ENCODE measurements at regions not wholly inside any gene's neighbourhood (a gene's known extent, or its start where the extent isn't known, plus 50 kb on each side); places are given as distances from the start of the nearest gene placed in this dataset.

- H3K36me3 ChIP-seq (replicated peaks; ENCODE audit: control insufficient read depth, insufficient read depth, low read length): no peaks in the 10 kb centered on the region
- H3K27me3 ChIP-seq (ENCODE audit: control insufficient read depth, insufficient read depth, low read length): no peaks in the 10 kb centered on the region
- DNase-seq: peak; percentile 56
These were observed 286.0 kb downstream of the ZSWIM6 start for GRCh38 chr5:61617995-61618525.

GRCh38 chr5:61618577-61618976 lies 286.5 kb downstream of the ZSWIM6 start:
- Histone ChIP-seq H3K4me3 (ENCODE audit: insufficient read depth, low read depth, low read length) (no peak overlapping the region), H3K27me3 (ENCODE audit: control insufficient read depth, insufficient read depth, low read length) (no peaks in the 10 kb centered on the region), H3K36me3 (replicated peaks; ENCODE audit: control insufficient read depth, insufficient read depth, low read length) (no peaks in the 10 kb centered on the region)
- DNase-seq: no peak

More at GRCh38 chr5:61617995-61618525, 286.0 kb downstream of the ZSWIM6 start:
- no peak overlapping the region for H3K4me3 ChIP-seq (ENCODE audit: insufficient read depth, low read depth, low read length)

DNA sequence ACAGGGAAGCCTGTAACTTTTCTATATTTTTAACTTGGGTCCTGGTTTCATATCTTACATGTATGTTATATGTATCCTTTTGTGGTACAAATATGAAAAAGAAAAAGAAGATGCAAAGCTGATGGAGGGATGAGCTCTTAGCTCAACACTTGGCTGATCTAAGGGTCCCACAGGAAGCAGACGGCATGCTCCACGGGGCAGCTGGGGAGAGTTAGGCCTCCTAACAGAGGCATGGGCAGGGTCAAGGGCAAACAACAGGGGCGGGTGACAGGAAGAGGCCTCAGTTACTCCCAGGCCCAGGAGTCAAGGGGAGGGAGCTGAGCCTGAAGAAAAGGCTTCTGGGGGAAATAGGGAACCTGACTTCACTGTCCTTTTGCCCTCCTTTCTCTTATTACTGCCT lies 287.2 kb downstream of the ZSWIM6 start:
- no peak overlapping the region for H3K4me3 ChIP-seq (ENCODE audit: insufficient read depth, low read depth, low read length)
- H3K27me3 ChIP-seq (ENCODE audit: control insufficient read depth, insufficient read depth, low read length): no peaks in the 10 kb centered on the region
- DNase-seq: no peak
- no peaks in the 10 kb centered on the region for H3K36me3 ChIP-seq (replicated peaks; ENCODE audit: control insufficient read depth, insufficient read depth, low read length)

- no peak for DNase-seq
- Histone ChIP-seq H3K27me3 (ENCODE audit: control insufficient read depth, insufficient read depth, low read length) (no peaks in the 10 kb centered on the region), H3K36me3 (replicated peaks; ENCODE audit: control insufficient read depth, insufficient read depth, low read length) (no peaks in the 10 kb centered on the region), H3K4me3 (ENCODE audit: insufficient read depth, low read depth, low read length) (no peak overlapping the region)
These were observed 287.9 kb downstream of the ZSWIM6 start for GRCh38 chr5:61619777-61620518.

DNA sequence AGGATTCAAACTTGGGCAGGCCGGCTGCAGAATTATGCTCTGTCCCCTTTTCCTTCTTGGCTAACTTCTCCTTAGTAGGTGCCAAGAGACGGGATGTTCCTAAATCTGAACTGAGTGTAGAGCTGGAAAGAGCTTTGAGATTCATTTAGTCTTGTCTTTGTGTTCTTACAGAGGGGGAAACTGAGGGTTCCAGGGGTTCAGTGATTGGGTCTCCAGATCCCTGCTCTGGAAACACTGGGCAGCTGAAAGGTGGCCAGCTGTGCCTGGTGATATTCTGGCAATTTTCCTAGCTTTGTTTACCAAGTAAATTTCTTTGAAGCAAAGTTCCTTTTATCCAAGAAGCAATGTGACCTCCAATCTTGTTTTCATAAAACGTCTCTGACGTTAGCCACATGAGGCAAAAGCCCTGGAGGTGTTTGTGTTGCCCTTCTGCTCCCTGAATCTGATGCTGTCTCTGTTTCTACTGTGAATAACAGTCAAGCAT lies 288.7 kb downstream of the ZSWIM6 start:
- H3K4me3 ChIP-seq (ENCODE audit: insufficient read depth, low read depth, low read length): no peak overlapping the region
- no peak for DNase-seq
- H3K36me3 ChIP-seq (replicated peaks; ENCODE audit: control insufficient read depth, insufficient read depth, low read length): no peaks in the 10 kb centered on the region
- no peaks in the 10 kb centered on the region for H3K27me3 ChIP-seq (ENCODE audit: control insufficient read depth, insufficient read depth, low read length)

- no peaks in the 10 kb centered on the region for H3K36me3 ChIP-seq (replicated peaks; ENCODE audit: control insufficient read depth, insufficient read depth, low read length)
- DNase-seq: no peak
- no peaks in the 10 kb centered on the region for H3K27me3 ChIP-seq (ENCODE audit: control insufficient read depth, insufficient read depth, low read length)
- H3K4me3 ChIP-seq (ENCODE audit: insufficient read depth, low read depth, low read length): no peak overlapping the region
These were observed 289.2 kb downstream of the ZSWIM6 start for GRCh38 chr5:61621202-61621650.

DNA sequence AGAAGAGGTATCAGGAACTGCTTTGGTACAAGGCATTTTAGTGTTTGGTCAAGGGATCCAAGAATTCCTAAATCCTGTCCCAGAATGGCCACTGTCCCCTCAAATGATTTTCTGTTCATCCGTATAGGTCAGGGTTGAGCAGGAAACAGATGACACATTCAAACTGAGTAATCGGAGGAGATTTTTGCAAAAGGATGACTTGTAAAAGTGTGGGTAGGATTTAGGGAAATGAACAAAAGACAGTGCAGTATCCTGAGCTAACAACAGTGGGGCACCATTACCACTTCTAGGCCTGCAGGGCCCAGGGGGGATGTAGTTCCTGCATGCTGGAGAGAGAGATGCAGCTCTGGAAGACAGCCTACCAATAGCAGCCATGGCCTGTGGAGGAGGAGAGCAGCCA lies 290.1 kb downstream of the ZSWIM6 start:
- Histone ChIP-seq H3K27me3 (ENCODE audit: control insufficient read depth, insufficient read depth, low read length) (no peaks in the 10 kb centered on the region), H3K4me3 (ENCODE audit: insufficient read depth, low read depth, low read length) (no peak overlapping the region), H3K36me3 (replicated peaks; ENCODE audit: control insufficient read depth, insufficient read depth, low read length) (no peaks in the 10 kb centered on the region)
- no peak for DNase-seq

GRCh38 chr5:61623401-61624069 lies 291.5 kb downstream of the ZSWIM6 start:
- Histone ChIP-seq H3K27me3 (ENCODE audit: control insufficient read depth, insufficient read depth, low read length) (no peaks in the 10 kb centered on the region), H3K36me3 (replicated peaks; ENCODE audit: control insufficient read depth, insufficient read depth, low read length) (no peaks in the 10 kb centered on the region), H3K4me3 (ENCODE audit: insufficient read depth, low read depth, low read length) (no peak overlapping the region)
- peak; percentile 73 for DNase-seq

GRCh38 chr5:61624553-61625136 lies 292.6 kb downstream of the ZSWIM6 start:
- Histone ChIP-seq H3K4me3 (ENCODE audit: insufficient read depth, low read depth, low read length) (no peak overlapping the region), H3K36me3 (replicated peaks; ENCODE audit: control insufficient read depth, insufficient read depth, low read length) (no peaks in the 10 kb centered on the region)
- DNase-seq: no peak

DNA sequence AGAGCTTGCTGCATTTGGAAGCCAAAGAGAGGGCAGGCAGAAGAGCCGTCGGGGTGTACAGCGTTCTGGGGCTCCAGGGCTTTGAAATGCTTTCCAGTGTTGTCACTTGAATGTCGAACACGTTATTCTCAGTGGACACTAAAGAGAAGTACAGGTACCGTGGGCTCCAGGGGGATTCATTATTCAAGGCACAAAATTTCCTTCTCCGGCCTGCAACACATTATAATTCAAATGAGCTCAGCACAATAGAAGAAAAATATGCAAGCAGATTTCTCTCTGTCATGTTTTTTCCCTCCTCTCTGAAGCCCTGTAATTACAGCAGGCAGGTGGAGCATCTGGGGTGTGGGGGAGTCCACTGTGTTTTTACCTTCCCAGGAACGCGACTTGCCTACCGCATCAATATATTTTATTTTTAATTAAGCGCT lies 293.1 kb downstream of the ZSWIM6 start:
- peak overlapping the region; percentile 60 for H3K4me3 ChIP-seq (ENCODE audit: insufficient read depth, low read depth, low read length)
- no peaks in the 10 kb centered on the region for H3K36me3 ChIP-seq (replicated peaks; ENCODE audit: control insufficient read depth, insufficient read depth, low read length)
- DNase-seq: peak; percentile 43
- no peaks in the 10 kb centered on the region for H3K27me3 ChIP-seq (ENCODE audit: control insufficient read depth, insufficient read depth, low read length)

More at GRCh38 chr5:61624553-61625136, 292.6 kb downstream of the ZSWIM6 start:
- H3K27me3 ChIP-seq (ENCODE audit: control insufficient read depth, insufficient read depth, low read length): no peaks in the 10 kb centered on the region

DNA sequence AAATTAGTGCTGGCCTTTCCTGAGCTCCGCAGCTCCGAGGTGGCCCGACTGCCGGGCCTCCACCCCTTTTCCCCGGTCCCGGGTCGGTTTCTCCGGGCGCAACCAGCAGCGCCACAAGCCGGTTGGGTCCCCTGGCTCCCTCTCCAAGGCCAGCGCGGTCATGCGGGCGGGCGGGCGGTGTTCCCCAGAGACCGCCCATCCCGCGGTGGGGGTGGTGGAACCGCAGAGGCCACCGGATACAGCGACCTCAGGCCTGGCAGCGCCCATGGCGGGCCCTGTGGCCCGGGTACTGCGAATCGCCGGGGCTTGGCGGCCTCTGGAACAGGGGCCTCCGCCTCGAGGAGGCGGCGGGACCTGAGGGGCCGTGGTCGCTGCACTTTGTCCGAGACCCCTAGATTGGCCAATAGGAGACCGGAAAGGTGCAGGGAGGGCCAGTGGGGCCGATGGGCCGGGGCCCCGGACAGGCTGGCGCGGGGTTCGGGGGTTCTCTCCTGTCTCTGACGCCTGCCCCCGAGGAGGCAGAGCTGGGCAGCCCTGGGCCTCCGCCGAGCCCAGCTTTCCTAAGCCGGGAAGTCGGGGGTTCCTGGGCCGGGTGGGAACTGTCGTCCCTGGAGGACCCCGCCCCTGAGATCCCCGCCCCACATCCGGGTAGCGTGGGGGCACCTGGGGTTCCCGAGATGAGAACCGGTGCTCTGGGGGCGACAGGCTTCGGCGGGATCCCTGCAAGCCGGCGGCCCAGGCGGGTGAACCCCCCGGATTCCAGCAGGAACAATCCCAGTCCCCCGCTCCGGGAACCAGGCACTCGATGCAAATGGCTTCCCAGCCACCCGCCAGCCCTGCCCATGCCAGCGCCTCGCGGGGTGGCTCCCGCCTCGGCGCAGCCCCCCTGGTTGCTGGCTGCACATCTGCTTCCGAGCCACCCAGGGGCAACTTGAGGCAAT lies 293.9 kb downstream of the ZSWIM6 start:
- Histone ChIP-seq H3K4me3 (ENCODE audit: insufficient read depth, low read depth, low read length) (peak overlapping the region; percentile 60), H3K27me3 (ENCODE audit: control insufficient read depth, insufficient read depth, low read length) (no peaks in the 10 kb centered on the region), H3K36me3 (replicated peaks; ENCODE audit: control insufficient read depth, insufficient read depth, low read length) (no peaks in the 10 kb centered on the region)
- peak; percentile 89 for DNase-seq

DNA sequence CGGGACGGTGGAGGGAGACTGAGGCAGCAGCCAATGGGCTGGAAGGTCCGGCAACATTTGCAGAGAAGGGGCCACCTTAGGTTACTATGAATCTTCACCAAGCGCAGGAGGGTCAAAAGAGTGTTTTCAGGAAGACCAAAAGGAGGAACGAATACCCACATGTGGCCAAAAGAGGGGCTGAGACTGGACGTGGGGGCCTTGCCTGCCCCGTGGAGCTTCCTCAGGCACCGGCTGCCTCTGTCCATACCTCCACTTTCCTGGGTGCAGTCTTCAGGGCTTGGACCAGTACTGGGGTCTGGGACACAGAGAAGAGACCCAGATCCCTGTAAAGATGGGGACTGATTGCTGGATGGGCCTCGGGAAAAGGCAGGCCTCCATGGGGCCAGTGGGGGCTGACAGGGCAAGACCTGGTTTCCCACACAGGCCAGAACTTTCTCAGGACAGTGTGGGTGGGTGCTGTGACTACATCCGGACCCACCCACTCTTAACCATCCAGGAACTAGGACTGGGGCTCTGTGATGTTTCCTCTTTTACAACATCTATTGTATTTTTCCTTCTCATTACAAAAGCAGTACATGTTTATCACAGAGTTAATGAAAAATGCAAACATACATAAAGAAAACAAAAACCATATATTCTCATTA lies 294.7 kb downstream of the ZSWIM6 start:
- H3K4me3 ChIP-seq (ENCODE audit: insufficient read depth, low read depth, low read length): peak overlapping the region; percentile 60
- H3K27me3 ChIP-seq (ENCODE audit: control insufficient read depth, insufficient read depth, low read length): no peaks in the 10 kb centered on the region
- no peaks in the 10 kb centered on the region for H3K36me3 ChIP-seq (replicated peaks; ENCODE audit: control insufficient read depth, insufficient read depth, low read length)
- no peak for DNase-seq

GRCh38 chr5:61627531-61627930 lies 295.5 kb downstream of the ZSWIM6 start:
- no peak overlapping the region for H3K4me3 ChIP-seq (ENCODE audit: insufficient read depth, low read depth, low read length)
- no peaks in the 10 kb centered on the region for H3K27me3 ChIP-seq (ENCODE audit: control insufficient read depth, insufficient read depth, low read length)
- no peaks in the 10 kb centered on the region for H3K36me3 ChIP-seq (replicated peaks; ENCODE audit: control insufficient read depth, insufficient read depth, low read length)
- no peak for DNase-seq
